Immature natural killer cell (primary cell): ENCODE measurements at regions not wholly inside any gene's neighbourhood (a gene's known extent, or its start where the extent isn't known, plus 50 kb on each side); places are given as distances from the start of the nearest gene placed in this dataset.

ENCODE experiments used
- DNase-seq, 3 donors: peaks; one replicate each; pipeline ENCODE4 v3.0.0; 2022; ENCODE audit warnings: mixed read lengths in 1 of 3
- H3K27ac Mint-ChIP-seq, 6 donors: one replicate each; pipeline ENCODE4 v1.8.0; 2020; ENCODE audit warnings: mixed read lengths in 6 of 6, mild to moderate bottlenecking in 5 of 6, inconsistent platforms in 4 of 6, moderate library complexity in 3 of 6
- H3K27me3 Mint-ChIP-seq, 3 donors: one replicate each; pipeline ENCODE4 v1.8.0; 2020 to 2021; ENCODE audit warnings: low read depth in 3 of 3, mild to moderate bottlenecking in 3 of 3, mixed read lengths in 3 of 3, moderate library complexity in 3 of 3, inconsistent platforms in 1 of 3
- H3K36me3 Mint-ChIP-seq, 3 donors: one replicate each; pipeline ENCODE4 v1.8.0; 2020; ENCODE audit warnings: mixed read lengths in 3 of 3, inconsistent platforms in 2 of 3, mild to moderate bottlenecking in 2 of 3
- H3K4me1 Mint-ChIP-seq, 2 donors: one replicate each; pipeline ENCODE4 v1.8.0; 2020; ENCODE audit warnings: inconsistent platforms in 2 of 2, mild to moderate bottlenecking in 2 of 2, mixed read lengths in 2 of 2, moderate library complexity in 1 of 2
- H3K4me3 Mint-ChIP-seq, 5 donors: one replicate each; pipeline ENCODE4 v1.8.0; 2020; ENCODE audit warnings: mild to moderate bottlenecking in 5 of 5, mixed read lengths in 5 of 5, inconsistent platforms in 3 of 5, moderate library complexity in 3 of 5
- H3K9me3 Mint-ChIP-seq, 6 donors: one replicate each; pipeline ENCODE4 v1.8.0; 2020; ENCODE audit warnings: mild to moderate bottlenecking in 6 of 6, mixed read lengths in 6 of 6, inconsistent platforms in 4 of 6, moderate library complexity in 3 of 6

DNA sequence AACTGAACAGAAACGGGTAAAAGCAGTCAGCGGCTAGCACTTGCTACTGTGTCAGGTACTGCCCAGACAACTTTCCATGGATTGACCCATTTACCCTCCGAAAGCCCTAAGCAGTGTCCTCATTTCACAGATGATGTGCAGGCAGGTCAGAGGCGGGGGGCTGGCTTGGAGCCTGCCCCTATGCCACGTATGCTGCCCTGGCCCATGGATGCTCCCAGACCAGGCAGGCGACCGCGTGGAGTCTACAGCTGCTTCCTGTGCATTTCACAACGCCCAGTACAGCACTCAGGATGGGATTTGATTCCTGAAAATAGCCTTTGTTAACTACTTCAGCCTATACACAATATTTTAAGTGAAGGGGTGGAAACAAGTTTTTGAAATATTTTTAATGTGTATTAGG, 202.9 kb downstream of the NXNL2 start:
- DNase-seq = no peak
- peaks cover 2 to 7% (median 3%) of the 10 kb centered on the region in 3 donors for H3K27me3 Mint-ChIP-seq
- H3K4me3 Mint-ChIP-seq = no peak overlapping the region
- H3K36me3 Mint-ChIP-seq = no peaks in the 10 kb centered on the region
- no peaks in the 10 kb centered on the region for H3K4me1 Mint-ChIP-seq
- H3K9me3 Mint-ChIP-seq = peaks cover 0 to 3% (median 0%) of the 10 kb centered on the region in 6 donors
- H3K27ac Mint-ChIP-seq = no peak overlapping the region

DNA sequence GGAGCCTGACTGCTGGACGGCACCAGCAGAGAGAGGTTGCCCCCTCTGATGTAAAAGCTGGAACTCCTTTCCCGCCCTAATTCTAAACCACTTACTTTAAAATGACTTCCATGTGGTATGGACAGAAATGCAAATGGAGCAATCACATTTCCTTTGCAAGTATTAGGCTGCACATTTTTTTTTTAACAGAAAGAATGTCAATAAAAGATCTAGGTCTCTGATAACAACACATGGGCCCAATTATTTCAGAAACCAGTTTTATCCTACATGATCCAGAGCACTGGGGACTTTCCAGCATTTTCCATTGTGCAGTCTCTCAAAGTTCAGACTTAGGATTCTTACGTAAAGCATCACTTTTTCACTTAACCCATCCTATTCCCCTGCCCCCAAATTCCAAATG, 203.7 kb downstream of the NXNL2 start:
- DNase-seq = no peak
- no peak overlapping the region for H3K4me3 Mint-ChIP-seq
- no peak overlapping the region for H3K27ac Mint-ChIP-seq
- no peaks in the 10 kb centered on the region for H3K9me3 Mint-ChIP-seq
- H3K27me3 Mint-ChIP-seq = peaks cover 2 to 7% (median 5%) of the 10 kb centered on the region in 3 donors
- H3K36me3 Mint-ChIP-seq = no peaks in the 10 kb centered on the region
- H3K4me1 Mint-ChIP-seq = no peaks in the 10 kb centered on the region

DNA sequence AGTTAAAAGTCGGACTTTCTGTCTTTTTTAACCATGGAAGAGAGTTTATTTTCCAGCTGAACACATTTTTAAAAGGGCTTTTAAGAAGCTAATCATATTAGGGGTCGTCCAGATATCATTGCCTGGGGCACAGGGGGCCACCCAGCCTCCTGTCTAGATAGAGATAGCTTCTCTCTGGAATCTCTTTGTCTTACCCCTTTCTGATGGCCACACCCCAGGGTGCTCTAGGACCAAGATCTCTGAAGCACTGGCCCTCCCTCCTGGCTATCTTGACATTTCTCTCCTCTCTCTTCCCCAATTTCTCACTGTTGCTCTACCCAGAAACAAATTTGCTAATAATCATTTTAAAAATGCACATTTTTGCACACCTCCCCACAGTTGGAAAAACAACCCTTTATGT, 204.4 kb downstream of the NXNL2 start:
- H3K9me3 Mint-ChIP-seq = no peaks in the 10 kb centered on the region
- H3K4me3 Mint-ChIP-seq = no peak overlapping the region
- H3K27ac Mint-ChIP-seq = no peak overlapping the region
- H3K27me3 Mint-ChIP-seq = peaks cover 2 to 7% (median 7%) of the 10 kb centered on the region in 3 donors
- no peaks in the 10 kb centered on the region for H3K4me1 Mint-ChIP-seq
- no peaks in the 10 kb centered on the region for H3K36me3 Mint-ChIP-seq
- no peak for DNase-seq

DNA sequence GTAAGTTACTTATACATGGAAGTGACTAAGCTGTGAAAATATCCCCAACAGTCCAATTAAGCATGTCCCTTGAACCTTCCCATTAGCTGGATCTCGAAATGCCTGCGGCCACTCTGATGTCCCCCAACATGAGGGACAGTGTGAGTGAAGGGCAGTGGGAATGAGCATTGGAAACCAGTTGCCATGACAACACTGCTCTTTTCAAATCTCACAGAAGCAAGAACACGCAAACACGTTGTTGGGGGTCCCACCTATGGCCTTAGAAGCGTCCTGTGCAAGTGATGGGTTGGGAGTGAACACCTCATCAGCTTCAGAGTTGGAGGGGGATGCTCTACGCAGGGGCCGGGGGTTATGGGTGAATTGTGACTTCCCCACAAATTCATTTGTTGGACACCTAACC, 205.9 kb downstream of the NXNL2 start:
- Mint-ChIP-seq H3K36me3 (no peaks in the 10 kb centered on the region), H3K9me3 (no peaks in the 10 kb centered on the region), H3K27me3 (peaks cover 2 to 10% (median 5%) of the 10 kb centered on the region in 3 donors), H3K4me3 (no peak overlapping the region), H3K27ac (no peak overlapping the region), H3K4me1 (no peaks in the 10 kb centered on the region)
- DNase-seq = no peak

DNA sequence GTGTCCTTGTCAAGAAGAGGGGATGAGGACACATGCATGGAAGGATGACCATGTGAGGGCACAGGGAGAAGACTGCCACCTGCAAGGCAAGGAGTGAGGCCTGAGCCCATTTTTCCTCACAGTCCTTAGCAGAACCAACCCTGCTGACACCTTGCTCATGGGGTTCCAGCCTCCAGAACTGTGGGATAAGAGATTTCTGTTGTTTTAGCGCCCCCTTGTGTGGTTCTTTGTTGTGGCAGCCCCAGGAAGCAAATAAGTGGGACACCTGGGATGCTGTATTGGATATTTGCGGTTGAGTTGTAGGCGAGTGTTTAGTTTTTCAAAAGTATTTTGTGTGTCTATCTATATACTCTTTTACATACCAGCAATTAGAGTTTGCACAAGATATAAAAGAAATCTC, 206.4 kb downstream of the NXNL2 start:
- DNase-seq = no peak
- Mint-ChIP-seq H3K4me1 (no peaks in the 10 kb centered on the region), H3K27me3 (peaks cover 2 to 10% (median 5%) of the 10 kb centered on the region in 3 donors)

DNA sequence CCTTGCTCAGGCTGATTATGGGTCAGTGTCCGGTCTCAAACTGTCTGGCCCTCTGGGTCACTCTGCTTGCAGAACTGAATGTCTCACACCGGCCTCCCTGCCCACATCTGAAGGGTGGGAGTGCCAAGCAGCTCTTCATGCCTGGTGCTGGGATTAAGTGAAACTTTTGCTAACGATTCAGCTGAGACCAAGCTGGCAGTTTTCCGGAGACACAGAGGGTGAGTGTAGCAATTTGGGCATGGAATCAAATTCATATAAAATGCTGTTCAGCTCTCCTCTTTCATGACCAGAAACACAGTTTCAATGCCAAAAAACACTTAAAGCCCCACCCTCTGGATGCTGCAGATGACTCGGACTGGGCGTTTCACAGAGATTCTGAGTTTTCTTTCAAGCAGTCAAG, 207.5 kb downstream of the NXNL2 start:
- Mint-ChIP-seq H3K27me3 (peaks cover 2 to 10% (median 5%) of the 10 kb centered on the region in 3 donors), H3K4me3 (no peak overlapping the region), H3K9me3 (no peaks in the 10 kb centered on the region), H3K36me3 (no peaks in the 10 kb centered on the region), H3K27ac (no peak overlapping the region), H3K4me1 (no peaks in the 10 kb centered on the region)
- DNase-seq = no peak

More for the DNA sequence above, 206.4 kb downstream of the NXNL2 start:
- Mint-ChIP-seq H3K4me3 (no peak overlapping the region), H3K27ac (no peak overlapping the region), H3K9me3 (no peaks in the 10 kb centered on the region), H3K36me3 (no peaks in the 10 kb centered on the region)

- H3K27ac Mint-ChIP-seq = no peak overlapping the region
- H3K9me3 Mint-ChIP-seq = no peaks in the 10 kb centered on the region
- H3K4me3 Mint-ChIP-seq = no peak overlapping the region
- H3K4me1 Mint-ChIP-seq = no peaks in the 10 kb centered on the region
- no peaks in the 10 kb centered on the region for H3K36me3 Mint-ChIP-seq
- DNase-seq = no peak
- peaks cover 2 to 10% (median 5%) of the 10 kb centered on the region in 3 donors for H3K27me3 Mint-ChIP-seq
Observed at GRCh38 chr9:88742905-88743304, 207.9 kb downstream of the NXNL2 start.

GRCh38 chr9:88745276-88746001, 210.5 kb downstream of the NXNL2 start:
- Mint-ChIP-seq H3K27me3 (peaks cover 0 to 9% (median 2%) of the 10 kb centered on the region in 3 donors), H3K36me3 (no peaks in the 10 kb centered on the region), H3K4me1 (no peaks in the 10 kb centered on the region), H3K4me3 (no peak overlapping the region), H3K27ac (no peak overlapping the region), H3K9me3 (no peaks in the 10 kb centered on the region)
- no peak for DNase-seq

DNA sequence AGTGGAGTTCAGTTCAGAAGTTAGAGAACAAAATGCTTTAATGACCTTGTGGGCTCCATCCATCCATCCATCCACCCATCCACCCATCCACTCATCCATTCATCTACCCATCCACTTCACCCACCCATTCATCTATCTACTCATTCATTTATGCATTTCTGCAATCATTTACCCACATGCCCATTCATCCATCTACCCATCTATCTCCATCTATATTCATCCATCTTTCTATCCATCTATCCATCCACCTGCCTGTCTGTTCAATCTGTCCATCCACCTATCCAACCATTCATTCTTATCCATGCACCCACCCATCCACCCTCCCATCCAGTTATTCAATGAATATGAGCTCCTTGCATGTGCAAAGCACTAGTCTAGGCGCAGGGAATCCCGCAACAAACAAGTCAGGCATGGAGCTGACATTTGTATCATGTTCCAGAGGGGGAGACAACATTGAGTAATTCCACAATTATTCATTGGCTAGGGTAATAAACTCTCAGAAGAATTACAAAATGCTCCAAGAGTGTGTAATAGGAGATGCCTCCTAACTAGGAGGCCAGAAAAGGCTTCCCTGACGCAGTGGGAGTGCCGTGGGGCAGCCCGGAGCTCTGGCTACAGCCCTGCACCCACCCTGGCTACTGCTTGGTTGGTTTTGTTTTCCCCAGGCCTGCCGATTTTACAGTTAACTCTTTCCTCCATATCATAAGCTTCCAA, 211.2 kb downstream of the NXNL2 start:
- Mint-ChIP-seq H3K4me1 (no peaks in the 10 kb centered on the region), H3K36me3 (no peaks in the 10 kb centered on the region), H3K4me3 (no peak overlapping the region), H3K27me3 (peaks cover 0 to 11% (median 2%) of the 10 kb centered on the region in 3 donors), H3K27ac (no peak overlapping the region), H3K9me3 (no peaks in the 10 kb centered on the region)
- no peak for DNase-seq

DNA sequence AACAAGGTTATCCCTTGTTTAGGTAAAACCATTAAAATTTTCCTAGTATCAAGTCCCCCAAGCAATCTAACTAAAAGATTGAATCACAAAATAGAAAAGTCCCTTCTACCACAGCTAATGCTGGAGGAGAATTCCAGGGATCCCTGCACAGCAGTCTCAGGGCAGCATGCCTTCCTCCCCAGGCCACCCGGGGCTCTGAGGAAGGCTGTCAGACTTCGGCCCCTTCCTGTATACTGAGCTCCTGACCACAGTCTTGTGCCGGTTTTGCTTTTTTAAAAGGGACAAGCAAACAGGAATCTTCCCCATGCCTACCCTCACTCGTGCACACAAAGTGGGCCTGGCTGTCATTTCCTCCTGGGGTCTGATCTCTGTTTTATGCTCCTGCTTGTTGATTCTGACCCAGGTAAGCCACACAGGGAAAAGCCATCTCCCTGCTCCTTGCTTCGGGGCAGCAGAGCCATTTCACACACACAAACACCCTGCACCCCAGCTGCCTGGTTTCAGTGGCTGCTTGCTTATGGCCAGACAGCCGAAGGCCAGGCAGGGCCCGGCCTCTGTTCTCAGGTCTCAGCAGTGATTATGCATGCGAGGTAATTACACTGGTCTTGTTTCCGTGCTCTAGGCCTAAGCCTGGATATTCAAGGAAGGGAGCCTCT, 211.9 kb downstream of the NXNL2 start:
- no peak overlapping the region for H3K4me3 Mint-ChIP-seq
- DNase-seq = no peak
- no peaks in the 10 kb centered on the region for H3K36me3 Mint-ChIP-seq
- H3K27ac Mint-ChIP-seq = no peak overlapping the region
- peaks cover 0 to 15% (median 0%) of the 10 kb centered on the region in 3 donors for H3K27me3 Mint-ChIP-seq
- no peaks in the 10 kb centered on the region for H3K4me1 Mint-ChIP-seq
- no peaks in the 10 kb centered on the region for H3K9me3 Mint-ChIP-seq

DNA sequence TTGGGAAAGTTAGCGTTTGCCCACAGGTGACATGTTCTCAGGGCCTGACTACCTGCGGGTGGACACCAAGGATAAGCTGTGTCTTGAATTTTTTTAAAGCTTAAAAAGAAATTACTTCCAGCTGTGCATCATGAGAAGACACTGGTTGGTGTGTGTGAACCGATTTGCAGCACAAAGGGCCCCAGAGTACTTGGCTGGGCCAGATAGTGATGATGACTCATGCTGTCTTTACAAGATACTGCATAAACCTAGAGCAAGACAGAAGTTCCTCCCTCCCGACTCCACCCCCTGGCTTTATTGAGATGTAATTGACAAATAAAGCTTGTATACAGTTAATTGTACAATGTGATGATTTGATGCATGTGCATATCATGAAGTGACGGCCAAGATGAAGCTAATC, 212.8 kb downstream of the NXNL2 start:
- peaks cover 0 to 15% (median 2%) of the 10 kb centered on the region in 3 donors for H3K27me3 Mint-ChIP-seq
- no peak overlapping the region for H3K27ac Mint-ChIP-seq
- H3K4me3 Mint-ChIP-seq = no peak overlapping the region
- DNase-seq = no peak
- H3K36me3 Mint-ChIP-seq = no peaks in the 10 kb centered on the region
- H3K4me1 Mint-ChIP-seq = no peaks in the 10 kb centered on the region
- no peaks in the 10 kb centered on the region for H3K9me3 Mint-ChIP-seq

DNA sequence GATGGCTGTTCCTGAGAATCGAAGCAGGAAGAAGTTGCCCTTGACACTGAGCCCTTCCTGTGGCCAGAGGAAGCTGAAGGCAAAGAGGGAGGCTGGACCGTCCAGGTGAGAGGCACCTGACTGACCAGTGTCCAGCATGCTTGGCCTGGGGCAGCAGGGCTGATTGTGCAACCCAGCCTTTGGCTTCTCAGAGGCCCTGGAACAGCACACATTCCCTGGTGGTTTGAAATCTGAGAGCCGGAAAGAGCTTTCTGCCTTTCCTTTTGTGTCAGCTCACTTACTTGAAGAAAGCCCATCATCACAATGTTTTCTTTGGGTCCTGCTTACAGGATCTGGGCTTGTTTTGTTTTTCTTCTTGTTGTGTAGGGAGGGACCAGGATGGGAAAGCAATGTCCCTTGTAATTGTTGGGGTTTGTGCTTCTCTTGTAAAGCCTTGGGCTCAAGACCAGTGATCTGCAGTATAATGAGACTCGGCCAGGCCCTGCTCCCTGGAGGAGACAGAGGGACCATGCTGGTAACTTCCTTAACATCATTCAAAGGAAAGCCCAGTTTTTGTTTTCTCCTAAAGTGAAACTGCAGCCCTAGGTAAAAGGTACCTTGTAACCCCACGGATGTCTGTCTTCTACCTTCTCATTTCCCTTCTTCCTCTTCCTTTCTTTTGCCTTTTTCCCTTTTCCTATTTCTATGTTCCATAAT, 213.7 kb downstream of the NXNL2 start:
- Mint-ChIP-seq H3K9me3 (no peaks in the 10 kb centered on the region), H3K4me3 (no peak overlapping the region), H3K27me3 (peaks cover 0 to 12% (median 2%) of the 10 kb centered on the region in 3 donors), H3K4me1 (no peaks in the 10 kb centered on the region), H3K36me3 (no peaks in the 10 kb centered on the region), H3K27ac (no peak overlapping the region)
- no peak for DNase-seq

- no peak for DNase-seq
- Mint-ChIP-seq H3K9me3 (no peaks in the 10 kb centered on the region), H3K4me3 (no peak overlapping the region), H3K27ac (no peak overlapping the region), H3K36me3 (no peaks in the 10 kb centered on the region), H3K27me3 (peaks cover 0 to 11% (median 2%) of the 10 kb centered on the region in 3 donors), H3K4me1 (no peaks in the 10 kb centered on the region)
Observed at GRCh38 chr9:88749420-88749819, 214.4 kb downstream of the NXNL2 start.
